WTC11 (cell line): ENCODE measurements at regions not wholly inside any gene's neighbourhood (a gene's known extent, or its start where the extent isn't known, plus 50 kb on each side); places are given as distances from the start of the nearest gene placed in this dataset.
"Not testable (repeated sequence)": the region's sequence is repeated elsewhere in the genome, so short reads cannot be mapped to it uniquely, and the experiment has no call there.

Experiments
- ESRRA ChIP-seq: sonication (generic); formaldehyde crosslinking; IDR thresholded peaks from 2 replicates; pipeline ENCODE4 v1.8.1; 2022; ENCODE audit warnings: mild to moderate bottlenecking, missing genetic modification reagents, borderline replicate concordance
- FOXK1 ChIP-seq: sonication (generic); formaldehyde crosslinking; IDR thresholded peaks from 2 replicates; pipeline ENCODE4 v1.8.0; 2022; ENCODE audit warnings: mild to moderate bottlenecking, moderate library complexity, missing genetic modification reagents
- JUN ChIP-seq: sonication (generic); formaldehyde crosslinking; IDR thresholded peaks from 2 replicates; pipeline ENCODE4 v1.8.0; 2023; ENCODE audit warnings: mild to moderate bottlenecking, missing genetic modification reagents
- NFYB ChIP-seq: sonication (generic); formaldehyde crosslinking; conservative IDR thresholded peaks from 2 replicates; pipeline ENCODE4 v1.8.0; 2022; ENCODE audit warnings: low read depth, missing genetic modification reagents
- OVOL2 ChIP-seq: fragments of 250-450 bp; sonication (Bioruptor Pico); IDR thresholded peaks from 2 replicates; pipeline ENCODE4 v1.9.0; 2021; ENCODE audit warnings: mild to moderate bottlenecking, borderline replicate concordance
- ZNF232 ChIP-seq: sonication (generic); formaldehyde crosslinking; IDR thresholded peaks from 2 replicates; pipeline ENCODE4 v1.8.0; 2022; ENCODE audit warnings: mild to moderate bottlenecking, missing genetic modification reagents
- ZNF263 ChIP-seq: sonication (generic); formaldehyde crosslinking; IDR thresholded peaks from 2 replicates; pipeline ENCODE4 v1.8.1; 2022; ENCODE audit warnings: low read depth, mild to moderate bottlenecking, moderate library complexity, missing genetic modification reagents
- TF ChIP-seq, protein P1 (sequence below): fragments of 200-600 bp; IDR thresholded peaks from 2 replicates; pipeline ENCODE4 v1.8.0; 2022; ENCODE audit warnings: antibody characterized with exemption
- TF ChIP-seq, protein P2 (sequence below): sonication (generic); formaldehyde crosslinking; IDR thresholded peaks from 2 replicates; pipeline ENCODE4 v1.8.0; 2022; ENCODE audit warnings: missing genetic modification reagents
- TF ChIP-seq, protein P3 (sequence below): sonication (generic); formaldehyde crosslinking; IDR thresholded peaks from 2 replicates; pipeline ENCODE4 v1.8.1; 2023; ENCODE audit warnings: mild to moderate bottlenecking, missing genetic modification reagents
- TF ChIP-seq, protein P4 (sequence below): sonication (generic); formaldehyde crosslinking; IDR thresholded peaks from 2 replicates; pipeline ENCODE4 v1.8.1; 2023; ENCODE audit warnings: mild to moderate bottlenecking, missing genetic modification reagents, moderate library complexity

DNA sequence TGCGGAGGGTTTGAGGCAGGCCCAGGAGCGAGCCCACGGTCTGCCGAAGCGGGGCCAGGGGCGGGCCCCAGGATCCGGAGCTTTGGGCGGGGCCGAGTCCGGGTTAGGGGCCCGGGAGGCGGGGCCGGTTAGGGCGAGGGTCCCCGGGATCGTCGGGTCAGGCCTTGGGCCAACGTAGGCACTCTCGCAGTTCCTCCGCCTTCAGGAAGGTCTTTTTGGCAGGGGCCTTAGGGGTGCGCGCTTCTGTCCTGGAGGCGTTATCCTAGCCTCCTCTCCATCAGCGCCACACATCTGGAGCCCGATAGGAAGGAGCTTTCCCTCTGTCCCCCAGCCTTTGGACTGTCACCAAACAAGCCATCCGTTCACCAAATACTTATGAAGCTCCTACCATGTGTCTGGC, 131.8 kb upstream of the ALDH3B2 start:
- TF ChIP-seq, protein P1, sequence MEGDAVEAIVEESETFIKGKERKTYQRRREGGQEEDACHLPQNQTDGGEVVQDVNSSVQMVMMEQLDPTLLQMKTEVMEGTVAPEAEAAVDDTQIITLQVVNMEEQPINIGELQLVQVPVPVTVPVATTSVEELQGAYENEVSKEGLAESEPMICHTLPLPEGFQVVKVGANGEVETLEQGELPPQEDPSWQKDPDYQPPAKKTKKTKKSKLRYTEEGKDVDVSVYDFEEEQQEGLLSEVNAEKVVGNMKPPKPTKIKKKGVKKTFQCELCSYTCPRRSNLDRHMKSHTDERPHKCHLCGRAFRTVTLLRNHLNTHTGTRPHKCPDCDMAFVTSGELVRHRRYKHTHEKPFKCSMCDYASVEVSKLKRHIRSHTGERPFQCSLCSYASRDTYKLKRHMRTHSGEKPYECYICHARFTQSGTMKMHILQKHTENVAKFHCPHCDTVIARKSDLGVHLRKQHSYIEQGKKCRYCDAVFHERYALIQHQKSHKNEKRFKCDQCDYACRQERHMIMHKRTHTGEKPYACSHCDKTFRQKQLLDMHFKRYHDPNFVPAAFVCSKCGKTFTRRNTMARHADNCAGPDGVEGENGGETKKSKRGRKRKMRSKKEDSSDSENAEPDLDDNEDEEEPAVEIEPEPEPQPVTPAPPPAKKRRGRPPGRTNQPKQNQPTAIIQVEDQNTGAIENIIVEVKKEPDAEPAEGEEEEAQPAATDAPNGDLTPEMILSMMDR = not testable (repeated sequence)
- not testable (repeated sequence) for TF ChIP-seq ZNF232 (CRISPR knock-in tag); OVOL2; FOXK1 (CRISPR knock-in tag); ZNF263 (CRISPR knock-in tag); NFYB; JUN (CRISPR knock-in tag); ESRRA (CRISPR knock-in tag)
- TF ChIP-seq, protein P2, sequence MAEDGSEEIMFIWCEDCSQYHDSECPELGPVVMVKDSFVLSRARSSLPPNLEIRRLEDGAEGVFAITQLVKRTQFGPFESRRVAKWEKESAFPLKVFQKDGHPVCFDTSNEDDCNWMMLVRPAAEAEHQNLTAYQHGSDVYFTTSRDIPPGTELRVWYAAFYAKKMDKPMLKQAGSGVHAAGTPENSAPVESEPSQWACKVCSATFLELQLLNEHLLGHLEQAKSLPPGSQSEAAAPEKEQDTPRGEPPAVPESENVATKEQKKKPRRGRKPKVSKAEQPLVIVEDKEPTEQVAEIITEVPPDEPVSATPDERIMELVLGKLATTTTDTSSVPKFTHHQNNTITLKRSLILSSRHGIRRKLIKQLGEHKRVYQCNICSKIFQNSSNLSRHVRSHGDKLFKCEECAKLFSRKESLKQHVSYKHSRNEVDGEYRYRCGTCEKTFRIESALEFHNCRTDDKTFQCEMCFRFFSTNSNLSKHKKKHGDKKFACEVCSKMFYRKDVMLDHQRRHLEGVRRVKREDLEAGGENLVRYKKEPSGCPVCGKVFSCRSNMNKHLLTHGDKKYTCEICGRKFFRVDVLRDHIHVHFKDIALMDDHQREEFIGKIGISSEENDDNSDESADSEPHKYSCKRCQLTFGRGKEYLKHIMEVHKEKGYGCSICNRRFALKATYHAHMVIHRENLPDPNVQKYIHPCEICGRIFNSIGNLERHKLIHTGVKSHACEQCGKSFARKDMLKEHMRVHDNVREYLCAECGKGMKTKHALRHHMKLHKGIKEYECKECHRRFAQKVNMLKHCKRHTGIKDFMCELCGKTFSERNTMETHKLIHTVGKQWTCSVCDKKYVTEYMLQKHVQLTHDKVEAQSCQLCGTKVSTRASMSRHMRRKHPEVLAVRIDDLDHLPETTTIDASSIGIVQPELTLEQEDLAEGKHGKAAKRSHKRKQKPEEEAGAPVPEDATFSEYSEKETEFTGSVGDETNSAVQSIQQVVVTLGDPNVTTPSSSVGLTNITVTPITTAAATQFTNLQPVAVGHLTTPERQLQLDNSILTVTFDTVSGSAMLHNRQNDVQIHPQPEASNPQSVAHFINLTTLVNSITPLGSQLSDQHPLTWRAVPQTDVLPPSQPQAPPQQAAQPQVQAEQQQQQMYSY (CRISPR knock-in tag) = not testable (repeated sequence)
- TF ChIP-seq, protein P3, sequence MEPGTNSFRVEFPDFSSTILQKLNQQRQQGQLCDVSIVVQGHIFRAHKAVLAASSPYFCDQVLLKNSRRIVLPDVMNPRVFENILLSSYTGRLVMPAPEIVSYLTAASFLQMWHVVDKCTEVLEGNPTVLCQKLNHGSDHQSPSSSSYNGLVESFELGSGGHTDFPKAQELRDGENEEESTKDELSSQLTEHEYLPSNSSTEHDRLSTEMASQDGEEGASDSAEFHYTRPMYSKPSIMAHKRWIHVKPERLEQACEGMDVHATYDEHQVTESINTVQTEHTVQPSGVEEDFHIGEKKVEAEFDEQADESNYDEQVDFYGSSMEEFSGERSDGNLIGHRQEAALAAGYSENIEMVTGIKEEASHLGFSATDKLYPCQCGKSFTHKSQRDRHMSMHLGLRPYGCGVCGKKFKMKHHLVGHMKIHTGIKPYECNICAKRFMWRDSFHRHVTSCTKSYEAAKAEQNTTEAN = not testable (repeated sequence)
- TF ChIP-seq, protein P4, sequence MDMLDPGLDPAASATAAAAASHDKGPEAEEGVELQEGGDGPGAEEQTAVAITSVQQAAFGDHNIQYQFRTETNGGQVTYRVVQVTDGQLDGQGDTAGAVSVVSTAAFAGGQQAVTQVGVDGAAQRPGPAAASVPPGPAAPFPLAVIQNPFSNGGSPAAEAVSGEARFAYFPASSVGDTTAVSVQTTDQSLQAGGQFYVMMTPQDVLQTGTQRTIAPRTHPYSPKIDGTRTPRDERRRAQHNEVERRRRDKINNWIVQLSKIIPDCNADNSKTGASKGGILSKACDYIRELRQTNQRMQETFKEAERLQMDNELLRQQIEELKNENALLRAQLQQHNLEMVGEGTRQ (CRISPR knock-in tag) = not testable (repeated sequence)
